ENCODE measurements at regions not wholly inside any gene's neighbourhood (a gene's known extent, or its start where the extent isn't known, plus 50 kb on each side); places are given as distances from the start of the nearest gene placed in this dataset.

DNA sequence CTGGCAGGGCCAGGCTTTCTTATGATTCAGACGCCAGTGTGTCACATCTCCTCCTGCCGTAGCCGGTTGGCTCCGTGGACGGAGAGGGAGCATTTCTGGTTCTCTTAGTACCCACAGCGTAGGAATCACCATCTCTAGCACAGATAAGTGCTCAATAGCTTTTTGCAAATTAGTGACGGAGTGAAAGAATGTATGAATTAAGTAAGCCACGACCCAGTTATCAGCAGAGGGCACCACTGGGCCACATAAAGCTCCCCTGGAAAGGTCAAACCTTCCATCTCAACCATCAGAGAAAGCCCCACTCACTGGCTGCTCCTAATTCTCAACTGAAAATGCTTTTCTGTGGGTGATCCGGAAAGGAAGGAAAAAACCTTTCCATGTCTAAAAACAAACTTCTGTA, 317.0 kb upstream of the ADCY2 start:
- Mint-ChIP-seq H3K36me3 (ENCODE audit: low read depth) (no peaks in the 10 kb centered on the region), H3K4me1 (ENCODE audit: low read depth) (no peaks in the 10 kb centered on the region), H3K4me3 (no peak overlapping the region), H3K27ac (no peak overlapping the region), H3K9me3 (no peaks in the 10 kb centered on the region), H3K27me3 (no peaks in the 10 kb centered on the region)
- no peak for ATAC-seq
- POLR2A ChIA-PET: no interaction called here
- TF ChIP-seq, protein P1, sequence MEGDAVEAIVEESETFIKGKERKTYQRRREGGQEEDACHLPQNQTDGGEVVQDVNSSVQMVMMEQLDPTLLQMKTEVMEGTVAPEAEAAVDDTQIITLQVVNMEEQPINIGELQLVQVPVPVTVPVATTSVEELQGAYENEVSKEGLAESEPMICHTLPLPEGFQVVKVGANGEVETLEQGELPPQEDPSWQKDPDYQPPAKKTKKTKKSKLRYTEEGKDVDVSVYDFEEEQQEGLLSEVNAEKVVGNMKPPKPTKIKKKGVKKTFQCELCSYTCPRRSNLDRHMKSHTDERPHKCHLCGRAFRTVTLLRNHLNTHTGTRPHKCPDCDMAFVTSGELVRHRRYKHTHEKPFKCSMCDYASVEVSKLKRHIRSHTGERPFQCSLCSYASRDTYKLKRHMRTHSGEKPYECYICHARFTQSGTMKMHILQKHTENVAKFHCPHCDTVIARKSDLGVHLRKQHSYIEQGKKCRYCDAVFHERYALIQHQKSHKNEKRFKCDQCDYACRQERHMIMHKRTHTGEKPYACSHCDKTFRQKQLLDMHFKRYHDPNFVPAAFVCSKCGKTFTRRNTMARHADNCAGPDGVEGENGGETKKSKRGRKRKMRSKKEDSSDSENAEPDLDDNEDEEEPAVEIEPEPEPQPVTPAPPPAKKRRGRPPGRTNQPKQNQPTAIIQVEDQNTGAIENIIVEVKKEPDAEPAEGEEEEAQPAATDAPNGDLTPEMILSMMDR (IDR thresholded peaks at IDR 0.05): no peak
- intact Hi-C loops (cut with micrococcal nuclease): no loop called here
- peak; percentile 25 for DNase-seq
- CTCF ChIA-PET: no interaction called here

DNA sequence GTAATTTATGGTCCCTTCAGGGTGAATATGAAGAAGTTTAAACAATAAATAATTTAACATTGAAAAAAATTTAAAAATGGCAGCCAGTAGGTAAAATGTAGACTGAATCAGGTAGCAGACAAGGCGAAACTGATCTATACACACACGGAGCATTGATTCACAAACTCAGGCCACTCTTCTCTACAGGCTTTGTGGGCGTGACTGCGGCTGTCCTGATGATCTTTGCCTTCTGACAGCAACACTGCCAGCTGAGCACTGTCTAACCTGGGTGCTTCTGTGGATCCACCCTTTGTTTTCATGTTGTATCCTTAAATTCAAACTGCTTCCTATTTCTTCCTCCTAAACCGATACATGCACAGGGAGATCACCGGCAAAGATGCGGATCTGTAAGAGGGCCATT, 315.4 kb upstream of the ADCY2 start:
- TF ChIP-seq, protein P1 (IDR thresholded peaks at IDR 0.05): no peak
- H3K4me3 Mint-ChIP-seq: no peak overlapping the region
- CTCF ChIA-PET: no interaction called here

DNA sequence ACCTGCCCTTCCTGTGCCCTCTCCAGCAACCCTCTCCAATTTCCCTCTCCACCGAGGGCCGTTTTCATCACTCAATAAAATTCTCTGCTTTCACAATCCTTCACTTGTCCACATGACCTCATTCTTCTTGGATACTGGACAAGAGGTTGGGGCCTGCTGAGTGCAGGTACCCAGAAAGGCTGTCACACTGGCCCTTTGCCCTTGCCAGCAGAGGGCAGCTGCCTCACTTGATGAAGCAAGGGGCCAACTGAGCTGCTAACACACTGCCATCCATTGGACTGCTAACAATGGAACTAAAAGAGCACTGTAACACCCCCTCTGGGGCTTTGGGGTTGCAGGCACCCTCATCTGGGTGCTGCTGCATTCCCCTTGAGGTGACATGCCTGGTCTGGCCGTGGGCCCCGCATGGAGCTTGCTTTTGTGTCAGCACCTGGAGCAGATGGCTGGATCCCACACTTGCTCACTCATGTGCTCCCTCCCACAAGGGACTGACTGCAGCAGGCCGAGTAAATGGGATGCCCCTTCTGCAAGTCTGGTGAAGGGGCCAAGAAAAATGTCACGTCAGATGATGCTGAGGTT, 308.1 kb upstream of the ADCY2 start:
- POLR2A ChIA-PET: interaction anchor here (0.7 kb wide), 1 partner anchor 54 kb away, joined by 3 read pairs; no protein-coding TSS in a partner anchor
- H3K4me1 Mint-ChIP-seq (ENCODE audit: low read depth): no peaks in the 10 kb centered on the region
- intact Hi-C loops (cut with micrococcal nuclease): no loop called here

More for the DNA sequence above, 315.4 kb upstream of the ADCY2 start:
- Mint-ChIP-seq H3K27ac (no peak overlapping the region), H3K36me3 (ENCODE audit: low read depth) (no peaks in the 10 kb centered on the region), H3K9me3 (no peaks in the 10 kb centered on the region), H3K27me3 (no peaks in the 10 kb centered on the region), H3K4me1 (ENCODE audit: low read depth) (no peaks in the 10 kb centered on the region)
- DNase-seq (no peak), ATAC-seq (no peak)
- intact Hi-C loops (cut with micrococcal nuclease): no loop called here
- POLR2A ChIA-PET: no interaction called here

DNA sequence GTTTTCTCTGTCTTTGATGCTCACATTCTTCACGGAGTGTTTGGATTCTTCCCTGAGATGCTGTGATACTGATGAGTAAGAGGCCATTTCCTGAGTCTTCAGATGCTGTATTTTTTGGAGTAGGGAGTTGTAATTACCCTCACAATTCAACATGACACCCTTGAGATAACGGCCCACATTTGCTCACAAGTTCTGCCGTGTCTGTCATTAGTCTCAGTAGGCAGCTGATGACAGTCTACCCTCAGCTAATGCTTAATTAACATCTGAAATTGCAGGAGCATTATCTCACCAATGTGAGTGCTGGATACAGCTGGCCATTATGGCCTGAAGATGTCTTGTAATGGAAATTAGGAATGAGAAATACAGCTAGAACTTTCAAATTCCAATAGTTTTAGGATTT, 307.1 kb upstream of the ADCY2 start:
- ATAC-seq: no peak
- no peaks in the 10 kb centered on the region for H3K4me1 Mint-ChIP-seq (ENCODE audit: low read depth)
- intact Hi-C loops (cut with micrococcal nuclease): no loop called here
- CTCF ChIA-PET: no interaction called here
- POLR2A ChIA-PET: no interaction called here
- no peaks in the 10 kb centered on the region for H3K9me3 Mint-ChIP-seq
- TF ChIP-seq, protein P1 (IDR thresholded peaks at IDR 0.05): no peak
- H3K27ac Mint-ChIP-seq: no peak overlapping the region
- no peaks in the 10 kb centered on the region for H3K36me3 Mint-ChIP-seq (ENCODE audit: low read depth)
- H3K27me3 Mint-ChIP-seq: no peaks in the 10 kb centered on the region
- no peak for DNase-seq
- no peak overlapping the region for H3K4me3 Mint-ChIP-seq

More for the DNA sequence above, 308.1 kb upstream of the ADCY2 start:
- Mint-ChIP-seq H3K36me3 (ENCODE audit: low read depth) (no peaks in the 10 kb centered on the region), H3K27me3 (no peaks in the 10 kb centered on the region), H3K4me3 (no peak overlapping the region), H3K9me3 (no peaks in the 10 kb centered on the region), H3K27ac (no peak overlapping the region)
- DNase-seq (no peak), ATAC-seq (no peak)
- TF ChIP-seq, protein P1 (IDR thresholded peaks at IDR 0.05): no peak
- CTCF ChIA-PET: no interaction called here

DNA sequence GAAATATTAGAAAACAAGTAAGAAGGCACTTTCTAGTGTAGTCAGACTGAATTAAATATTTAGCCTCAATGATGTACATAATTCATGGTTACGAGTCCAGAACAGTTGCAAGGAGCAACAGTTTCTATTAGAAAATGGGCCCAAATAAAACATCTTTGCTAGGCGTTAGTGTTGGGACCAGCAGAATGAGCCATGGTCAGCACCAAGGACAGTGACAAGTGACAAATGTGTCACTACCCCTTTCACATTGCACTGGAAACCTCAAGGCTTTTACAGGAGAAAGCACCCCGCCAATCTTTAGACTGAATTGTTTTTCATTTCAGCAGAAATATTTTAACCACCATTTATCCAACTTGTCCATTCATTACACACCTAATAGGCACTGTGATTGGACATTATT, 301.3 kb upstream of the ADCY2 start:
- ATAC-seq (no peak), DNase-seq (peak; percentile 15)
- intact Hi-C loops (cut with micrococcal nuclease): no loop called here
- Mint-ChIP-seq H3K9me3 (no peaks in the 10 kb centered on the region), H3K4me1 (ENCODE audit: low read depth) (no peaks in the 10 kb centered on the region), H3K36me3 (ENCODE audit: low read depth) (no peaks in the 10 kb centered on the region), H3K27me3 (no peaks in the 10 kb centered on the region), H3K4me3 (no peak overlapping the region), H3K27ac (no peak overlapping the region)
- TF ChIP-seq, protein P1 (IDR thresholded peaks at IDR 0.05): no peak
- POLR2A ChIA-PET: no interaction called here
- CTCF ChIA-PET: no interaction called here

Measured in activated CD8-positive, alpha-beta T cell treated with anti-CD3 and anti-CD28 coated beads for 36 hours (primary cell).